ENCODE measurements at regions not wholly inside any gene's neighbourhood (a gene's known extent, or its start where the extent isn't known, plus 50 kb on each side); places are given as distances from the start of the nearest gene placed in this dataset.

DNA sequence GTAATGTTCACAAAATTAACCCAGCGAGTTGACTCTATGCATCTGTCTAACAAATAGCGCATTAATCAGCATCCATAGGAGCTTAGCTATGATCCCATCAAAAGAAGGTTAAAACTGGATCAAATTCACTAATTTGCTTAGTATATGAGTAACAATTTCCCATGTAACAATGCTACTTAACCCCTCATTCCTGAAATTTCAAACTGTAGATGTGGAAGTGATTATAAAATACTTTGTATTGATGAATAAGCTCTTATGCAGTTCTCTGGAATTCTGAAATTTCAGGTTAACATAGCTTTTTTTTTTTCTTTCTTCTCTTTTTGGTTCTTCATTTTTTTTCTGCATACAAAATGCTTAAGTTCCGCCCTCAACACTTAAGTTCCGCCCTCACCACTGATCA lies 1272.7 kb downstream of the KCNT2 start:
- TF ChIP-seq, protein P1, sequence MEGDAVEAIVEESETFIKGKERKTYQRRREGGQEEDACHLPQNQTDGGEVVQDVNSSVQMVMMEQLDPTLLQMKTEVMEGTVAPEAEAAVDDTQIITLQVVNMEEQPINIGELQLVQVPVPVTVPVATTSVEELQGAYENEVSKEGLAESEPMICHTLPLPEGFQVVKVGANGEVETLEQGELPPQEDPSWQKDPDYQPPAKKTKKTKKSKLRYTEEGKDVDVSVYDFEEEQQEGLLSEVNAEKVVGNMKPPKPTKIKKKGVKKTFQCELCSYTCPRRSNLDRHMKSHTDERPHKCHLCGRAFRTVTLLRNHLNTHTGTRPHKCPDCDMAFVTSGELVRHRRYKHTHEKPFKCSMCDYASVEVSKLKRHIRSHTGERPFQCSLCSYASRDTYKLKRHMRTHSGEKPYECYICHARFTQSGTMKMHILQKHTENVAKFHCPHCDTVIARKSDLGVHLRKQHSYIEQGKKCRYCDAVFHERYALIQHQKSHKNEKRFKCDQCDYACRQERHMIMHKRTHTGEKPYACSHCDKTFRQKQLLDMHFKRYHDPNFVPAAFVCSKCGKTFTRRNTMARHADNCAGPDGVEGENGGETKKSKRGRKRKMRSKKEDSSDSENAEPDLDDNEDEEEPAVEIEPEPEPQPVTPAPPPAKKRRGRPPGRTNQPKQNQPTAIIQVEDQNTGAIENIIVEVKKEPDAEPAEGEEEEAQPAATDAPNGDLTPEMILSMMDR (IDR thresholded peaks at IDR 0.05; ENCODE audit: borderline replicate concordance, extremely low read depth, low read length, poor library complexity, severe bottlenecking): no peak
- TF ChIP-seq EZH2 (IDR thresholded peaks at IDR 0.05; ENCODE audit: borderline replicate concordance, low read depth, low read length, severe bottlenecking): no peak
